Transverse colon (tissue), 3 donors: ENCODE measurements at regions not wholly inside any gene's neighbourhood (a gene's known extent, or its start where the extent isn't known, plus 50 kb on each side); places are given as distances from the start of the nearest gene placed in this dataset.

Source experiments
- POLR2A ChIP-seq: fragments of 450-650 bp; IDR thresholded peaks from one replicate; pipeline ENCODE4 v1.6.1; 2016; ENCODE audit warnings: antibody characterized with exemption, mild to moderate bottlenecking, moderate library complexity
- TF ChIP-seq, protein P1 (sequence below), 5 experiments: fragments of 200-600 bp in 3 of 5; fragments of 450-650 bp in 2 of 5; sonication (generic) in 3 of 5; IDR thresholded peaks; 1 replicate in 2 of 5; 2 replicates in 3 of 5; pipeline ENCODE4 v1.5.1; 2016 to 2017; ENCODE audit warnings: antibody characterized with exemption in 5 of 5, inconsistent platforms in 3 of 5, mild to moderate bottlenecking in 2 of 5, moderate library complexity in 1 of 5

DNA sequence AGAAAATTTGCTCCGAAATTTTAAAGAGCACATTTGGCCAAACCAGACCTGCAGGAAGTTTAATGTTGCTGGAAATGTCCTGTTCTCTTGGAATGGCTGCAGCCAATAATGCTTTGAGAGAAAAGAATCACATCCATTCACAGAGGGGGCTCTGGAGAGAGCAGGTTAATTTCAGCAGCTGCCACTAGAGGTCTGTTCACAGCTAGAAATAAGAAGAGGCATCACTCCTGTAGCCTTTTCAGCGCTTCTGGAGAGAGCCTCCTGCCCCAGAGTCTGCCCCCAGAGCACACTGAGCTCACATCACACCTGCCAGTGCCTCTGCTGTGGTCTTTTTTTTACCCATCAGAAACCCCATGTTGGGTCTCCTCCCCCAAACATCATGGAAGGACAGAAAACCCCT, 124.8 kb upstream of the RAD23B start:
- TF ChIP-seq, protein P1, sequence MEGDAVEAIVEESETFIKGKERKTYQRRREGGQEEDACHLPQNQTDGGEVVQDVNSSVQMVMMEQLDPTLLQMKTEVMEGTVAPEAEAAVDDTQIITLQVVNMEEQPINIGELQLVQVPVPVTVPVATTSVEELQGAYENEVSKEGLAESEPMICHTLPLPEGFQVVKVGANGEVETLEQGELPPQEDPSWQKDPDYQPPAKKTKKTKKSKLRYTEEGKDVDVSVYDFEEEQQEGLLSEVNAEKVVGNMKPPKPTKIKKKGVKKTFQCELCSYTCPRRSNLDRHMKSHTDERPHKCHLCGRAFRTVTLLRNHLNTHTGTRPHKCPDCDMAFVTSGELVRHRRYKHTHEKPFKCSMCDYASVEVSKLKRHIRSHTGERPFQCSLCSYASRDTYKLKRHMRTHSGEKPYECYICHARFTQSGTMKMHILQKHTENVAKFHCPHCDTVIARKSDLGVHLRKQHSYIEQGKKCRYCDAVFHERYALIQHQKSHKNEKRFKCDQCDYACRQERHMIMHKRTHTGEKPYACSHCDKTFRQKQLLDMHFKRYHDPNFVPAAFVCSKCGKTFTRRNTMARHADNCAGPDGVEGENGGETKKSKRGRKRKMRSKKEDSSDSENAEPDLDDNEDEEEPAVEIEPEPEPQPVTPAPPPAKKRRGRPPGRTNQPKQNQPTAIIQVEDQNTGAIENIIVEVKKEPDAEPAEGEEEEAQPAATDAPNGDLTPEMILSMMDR (IDR thresholded peaks at IDR 0.05) = peak in 3 of 5 experiments; percentile 17 to 22 (median 19)
- no peak for TF ChIP-seq POLR2A
